OCI-LY3 (cell line): ENCODE measurements at regions not wholly inside any gene's neighbourhood (a gene's known extent, or its start where the extent isn't known, plus 50 kb on each side); places are given as distances from the start of the nearest gene placed in this dataset.

Experiments used
- H2AFZ ChIP-seq: fragments of 200-600, 300-600 bp; shearing (Covaris generic); 2 replicates; pipeline ENCODE4 v1.6.0; 2014; ENCODE audit warnings: antibody characterized with exemption, low read depth, low read length
- H3K27ac ChIP-seq: fragments of 200-600, 300-600 bp; sonication (generic); 2 replicates; pipeline ENCODE4 v1.5.1; 2014; ENCODE audit warnings: mild to moderate bottlenecking, low read length, moderate library complexity, mixed read lengths
- H3K27me3 ChIP-seq: fragments of 200-600, 300-600 bp; sonication (generic); 2 replicates; pipeline ENCODE4 v1.6.1; 2014; ENCODE audit warnings: low read depth, low read length, mixed read lengths
- H3K36me3 ChIP-seq: fragments of 200-600, 300-600 bp; sonication (generic); replicated peaks from 2 replicates; pipeline ENCODE3; 2014; ENCODE audit warnings: low read depth, low read length, mixed read lengths
- H3K4me1 ChIP-seq: fragments of 300-600, 200-600 bp; sonication (generic); 2 replicates; pipeline ENCODE4 v1.6.1; 2014; ENCODE audit warnings: low read length, mixed read lengths
- H3K4me2 ChIP-seq: fragments of 200-600, 300-600 bp; sonication (generic); 2 replicates; pipeline ENCODE4 v1.6.1; 2014; ENCODE audit warnings: low read length, mixed read lengths
- H3K4me3 ChIP-seq: fragments of 300-600, 200-600 bp; sonication (generic); 2 replicates; pipeline ENCODE4 v1.5.1; 2014; ENCODE audit warnings: antibody characterized with exemption, mild to moderate bottlenecking, low read length, moderate library complexity
- H3K79me2 ChIP-seq: fragments of 300-600, 200-600 bp; shearing (Covaris generic); 2 replicates; pipeline ENCODE4 v1.6.1; 2014; ENCODE audit warnings: mild to moderate bottlenecking, low read length, mixed read lengths
- H3K9ac ChIP-seq: fragments of 300-600, 200-600 bp; shearing (Covaris generic); 2 replicates; pipeline ENCODE4 v1.6.0; 2014; ENCODE audit warnings: mild to moderate bottlenecking, low read length, moderate library complexity
- H3K9me3 ChIP-seq: fragments of 200-600, 300-600 bp; shearing (Covaris generic); 2 replicates; pipeline ENCODE4 v1.6.1; 2014; ENCODE audit warnings: low read length, mixed read lengths; ENCODE audit not compliant: insufficient read depth
- H4K20me1 ChIP-seq: fragments of 200-600, 300-600 bp; sonication (generic); 2 replicates; pipeline ENCODE4 v1.6.1; 2016; ENCODE audit warnings: low read length, mixed read lengths; ENCODE audit not compliant: insufficient read depth
- EZH2phosphoT487 ChIP-seq: fragments of 200-600 bp; shearing (Covaris generic); IDR thresholded peaks from 2 replicates; pipeline ENCODE4 v1.6.1; 2018; ENCODE audit warnings: antibody characterized with exemption, mixed run types, low read depth
- TF ChIP-seq, protein P1 (sequence below): fragments of 200-600, 300-600 bp; sonication (generic); IDR thresholded peaks from 2 replicates; pipeline ENCODE4 v1.5.1; 2014; ENCODE audit warnings: antibody characterized with exemption, low read length, low read depth

DNA sequence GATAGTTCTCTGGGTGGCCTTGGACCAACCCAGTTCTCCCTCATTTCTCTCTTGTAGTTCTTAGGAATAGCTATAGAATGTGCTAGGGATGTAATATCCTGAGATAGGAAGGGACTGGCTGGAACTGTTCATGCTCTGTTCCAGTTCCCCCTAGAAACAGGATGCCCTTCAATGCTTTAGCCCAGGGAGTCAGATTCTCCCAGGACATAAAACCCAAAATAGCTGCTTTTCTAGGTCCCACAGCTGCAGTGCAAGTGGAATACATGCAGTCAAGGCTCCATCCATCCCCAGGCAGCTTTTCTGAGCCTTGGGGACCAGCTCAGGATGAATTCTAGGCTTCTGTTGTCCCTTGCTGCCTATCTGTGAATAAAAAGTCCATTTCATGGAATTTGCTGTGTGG is 257.3 kb upstream of the CTAGE1 start:
- Histone ChIP-seq H2AFZ (no peak overlapping the region), H3K27me3 (no peaks in the 10 kb centered on the region), H3K79me2 (no peaks in the 10 kb centered on the region), H4K20me1 (no peaks in the 10 kb centered on the region), H3K4me2 (no peak overlapping the region), H3K9me3 (peaks cover 13% of the 10 kb centered on the region; the same call in 1 of the 2 replicates), H3K36me3 (peaks cover 24% of the 10 kb centered on the region), H3K9ac (no peak overlapping the region), H3K27ac (no peak overlapping the region), H3K4me3 (no peak overlapping the region), H3K4me1 (peaks cover 46% of the 10 kb centered on the region)
- TF ChIP-seq, protein P1, sequence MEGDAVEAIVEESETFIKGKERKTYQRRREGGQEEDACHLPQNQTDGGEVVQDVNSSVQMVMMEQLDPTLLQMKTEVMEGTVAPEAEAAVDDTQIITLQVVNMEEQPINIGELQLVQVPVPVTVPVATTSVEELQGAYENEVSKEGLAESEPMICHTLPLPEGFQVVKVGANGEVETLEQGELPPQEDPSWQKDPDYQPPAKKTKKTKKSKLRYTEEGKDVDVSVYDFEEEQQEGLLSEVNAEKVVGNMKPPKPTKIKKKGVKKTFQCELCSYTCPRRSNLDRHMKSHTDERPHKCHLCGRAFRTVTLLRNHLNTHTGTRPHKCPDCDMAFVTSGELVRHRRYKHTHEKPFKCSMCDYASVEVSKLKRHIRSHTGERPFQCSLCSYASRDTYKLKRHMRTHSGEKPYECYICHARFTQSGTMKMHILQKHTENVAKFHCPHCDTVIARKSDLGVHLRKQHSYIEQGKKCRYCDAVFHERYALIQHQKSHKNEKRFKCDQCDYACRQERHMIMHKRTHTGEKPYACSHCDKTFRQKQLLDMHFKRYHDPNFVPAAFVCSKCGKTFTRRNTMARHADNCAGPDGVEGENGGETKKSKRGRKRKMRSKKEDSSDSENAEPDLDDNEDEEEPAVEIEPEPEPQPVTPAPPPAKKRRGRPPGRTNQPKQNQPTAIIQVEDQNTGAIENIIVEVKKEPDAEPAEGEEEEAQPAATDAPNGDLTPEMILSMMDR, result no peak
- TF ChIP-seq EZH2phosphoT487, result no peak

DNA sequence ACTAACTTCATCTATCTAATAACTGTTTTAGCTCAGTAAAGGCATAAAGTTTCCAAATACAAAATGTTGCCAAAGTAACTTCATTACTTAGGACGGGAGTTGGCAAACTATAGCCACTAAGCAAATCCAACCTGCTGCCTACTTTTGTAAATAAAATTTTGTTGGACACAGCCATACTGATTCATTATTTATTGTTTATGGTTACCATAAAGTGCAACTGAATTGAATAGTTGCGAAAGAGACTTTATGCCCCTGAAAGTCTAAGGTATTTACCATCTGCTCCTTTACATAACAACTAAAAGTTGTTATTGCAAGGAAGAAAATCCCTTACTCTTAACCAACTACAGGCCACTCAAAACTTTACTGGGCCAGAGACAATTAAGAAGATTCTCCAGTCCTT is 256.7 kb upstream of the RBBP8 start:
- H3K9me3 ChIP-seq, result peaks cover 13% of the 10 kb centered on the region; the same call in 1 of the 2 replicates
- H3K27me3 ChIP-seq, result no peaks in the 10 kb centered on the region
- TF ChIP-seq EZH2phosphoT487, result no peak
- TF ChIP-seq, protein P1, result no peak
- H3K4me2 ChIP-seq, result no peak overlapping the region
- H3K79me2 ChIP-seq, result no peaks in the 10 kb centered on the region
- no peaks in the 10 kb centered on the region for H4K20me1 ChIP-seq
- peaks cover 24% of the 10 kb centered on the region for H3K36me3 ChIP-seq
- H3K4me1 ChIP-seq, result peaks cover 32% of the 10 kb centered on the region
- H2AFZ ChIP-seq, result no peak overlapping the region
- no peak overlapping the region for H3K9ac ChIP-seq
- H3K4me3 ChIP-seq, result no peak overlapping the region
- H3K27ac ChIP-seq, result no peak overlapping the region

DNA sequence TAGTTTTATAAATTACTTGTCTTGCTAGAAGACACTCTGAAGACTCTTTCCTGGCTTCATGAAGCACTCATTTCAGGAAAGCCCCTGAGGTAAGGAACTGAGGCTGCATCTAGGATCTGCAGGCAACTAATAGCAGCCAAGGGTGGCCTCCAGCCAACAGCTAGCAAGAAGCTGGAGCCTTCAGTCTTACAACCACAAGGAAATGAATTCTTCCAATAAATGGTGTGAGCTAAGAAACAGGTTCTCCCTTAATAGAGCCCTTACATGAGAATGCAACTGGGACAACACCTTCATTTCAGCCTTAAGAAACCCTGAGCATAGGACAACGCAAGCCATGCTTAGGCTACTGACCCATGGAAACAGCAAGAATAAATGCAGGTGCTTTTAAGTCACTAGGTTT is 254.6 kb upstream of the RBBP8 start:
- Histone ChIP-seq H4K20me1 (no peaks in the 10 kb centered on the region), H3K4me3 (no peak overlapping the region), H3K9me3 (peaks cover 13% of the 10 kb centered on the region; the same call in 1 of the 2 replicates), H3K79me2 (no peaks in the 10 kb centered on the region), H2AFZ (no peak overlapping the region), H3K27me3 (no peaks in the 10 kb centered on the region), H3K36me3 (peaks cover 24% of the 10 kb centered on the region), H3K4me2 (no peak overlapping the region), H3K9ac (no peak overlapping the region), H3K27ac (no peak overlapping the region), H3K4me1 (peaks cover 13% of the 10 kb centered on the region)
- TF ChIP-seq, protein P1, result no peak
- TF ChIP-seq EZH2phosphoT487, result no peak

DNA sequence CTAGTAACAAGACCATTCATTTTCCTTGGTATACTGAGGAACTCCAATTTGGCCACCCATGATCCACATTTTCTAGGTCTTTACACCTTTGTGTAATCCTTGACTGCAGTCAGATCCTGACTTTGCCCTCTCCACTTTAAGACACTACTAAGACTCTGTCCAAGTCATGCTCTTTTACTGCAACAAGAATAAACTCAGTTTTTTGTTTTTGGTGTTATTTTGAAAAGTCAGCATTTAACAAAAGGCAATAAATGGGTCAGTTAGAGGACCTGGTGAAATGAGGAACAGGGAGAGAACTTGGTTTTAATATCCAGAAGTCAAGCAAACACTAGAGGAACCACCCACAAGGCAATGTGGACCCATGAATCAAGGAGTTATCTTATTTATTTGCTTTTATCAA is 252.2 kb upstream of the RBBP8 start:
- no peak overlapping the region for H2AFZ ChIP-seq
- peaks cover 4% of the 10 kb centered on the region for H3K36me3 ChIP-seq
- H3K9me3 ChIP-seq, result no peaks in the 10 kb centered on the region
- TF ChIP-seq EZH2phosphoT487, result no peak
- TF ChIP-seq, protein P1, result no peak
- H3K27ac ChIP-seq, result no peak overlapping the region
- H3K4me2 ChIP-seq, result no peak overlapping the region
- no peak overlapping the region for H3K9ac ChIP-seq
- H3K27me3 ChIP-seq, result no peaks in the 10 kb centered on the region
- no peaks in the 10 kb centered on the region for H3K4me1 ChIP-seq
- H4K20me1 ChIP-seq, result no peaks in the 10 kb centered on the region
- no peaks in the 10 kb centered on the region for H3K79me2 ChIP-seq
- H3K4me3 ChIP-seq, result no peak overlapping the region
